ENCODE measurements at regions not wholly inside any gene's neighbourhood (a gene's known extent, or its start where the extent isn't known, plus 50 kb on each side); places are given as distances from the start of the nearest gene placed in this dataset.

DNA sequence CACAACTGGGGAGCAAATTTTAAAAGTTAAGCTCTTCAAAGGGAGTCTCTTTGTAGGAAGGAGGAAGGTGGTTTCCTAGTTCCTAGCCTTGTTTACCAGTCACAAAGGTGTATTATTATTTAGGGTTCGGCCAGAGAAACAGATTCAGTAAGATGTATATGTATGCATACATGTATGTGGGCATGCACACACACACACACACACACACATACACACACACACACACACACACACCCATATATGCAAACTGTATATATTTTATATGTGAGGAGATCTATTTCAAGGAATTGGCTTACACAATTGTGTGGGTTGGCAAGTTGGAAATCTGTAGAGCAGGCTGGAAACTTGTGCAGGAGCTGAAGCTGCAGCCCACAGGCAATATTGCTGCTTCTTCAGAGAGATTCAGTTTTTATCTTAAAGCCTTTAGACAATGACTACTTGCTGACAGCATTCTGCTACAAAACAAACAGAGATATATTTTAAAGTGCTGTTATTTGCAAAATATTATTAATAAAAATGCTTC, 75.3 kb upstream of the DNAH5 start:
- H3K27me3 ChIP-seq (ENCODE audit: control insufficient read depth in 4 of 4, insufficient read depth in 4 of 4, low read length in 3 of 4) = no peaks in the 10 kb centered on the region
- H3K4me3 ChIP-seq (ENCODE audit: low read depth in 1 of 3, low read length in 3 of 3) = no peak overlapping the region
- no peak overlapping the region for H3K27ac ChIP-seq (ENCODE audit: low read depth in 1 of 2, low read length in 2 of 2)
- H3K4me1 ChIP-seq (ENCODE audit: control insufficient read depth in 4 of 4, insufficient read depth in 4 of 4, low read length in 3 of 4) = peaks cover 0 to 8% (median 0%) of the 10 kb centered on the region in 4 donors
- WGBS = 88% methylated on average over 1 of the region's 1 CpG
- DNase-seq (ENCODE audit: low spot score) = no peak
- H3K9me3 ChIP-seq (ENCODE audit: control insufficient read depth in 4 of 4, low read length in 3 of 4) = no peaks in the 10 kb centered on the region
- TF ChIP-seq MAX (IDR thresholded peaks at IDR 0.05) (no peak), YY1 (IDR thresholded peaks at IDR 0.05) (no peak), FOXA1 (IDR thresholded peaks at IDR 0.05) (no peak), CTCF (IDR thresholded peaks at IDR 0.05; ENCODE audit: low read depth, low read length, missing input control) (no peak), HNF4G (IDR thresholded peaks at IDR 0.05) (no peak), RXRA (IDR thresholded peaks at IDR 0.05) (no peak), FOXA2 (IDR thresholded peaks at IDR 0.05) (no peak), ATF3 (IDR thresholded peaks at IDR 0.05) (no peak)
- no peak overlapping the region for H3K9ac ChIP-seq (ENCODE audit: low read depth in 1 of 2, low read length in 2 of 2)
- no peaks in the 10 kb centered on the region for H3K36me3 ChIP-seq (ENCODE audit: control insufficient read depth in 4 of 4, insufficient read depth in 3 of 4, low read depth in 1 of 4, low read length in 3 of 4)

GRCh38 chr5:14017904-14018303, 73.4 kb upstream of the DNAH5 start:
- H3K4me1 ChIP-seq (ENCODE audit: control insufficient read depth in 4 of 4, insufficient read depth in 4 of 4, low read length in 3 of 4) = peaks cover 0 to 8% (median 0%) of the 10 kb centered on the region in 4 donors
- 74% methylated on average over 8 of the region's 8 CpGs for WGBS
- no peak overlapping the region for H3K9ac ChIP-seq (ENCODE audit: low read depth in 1 of 2, low read length in 2 of 2)
- no peaks in the 10 kb centered on the region for H3K9me3 ChIP-seq (ENCODE audit: control insufficient read depth in 4 of 4, low read length in 3 of 4)
- no peak for DNase-seq (ENCODE audit: low spot score)
- no peaks in the 10 kb centered on the region for H3K27me3 ChIP-seq (ENCODE audit: control insufficient read depth in 4 of 4, insufficient read depth in 4 of 4, low read length in 3 of 4)
- TF ChIP-seq MAX (IDR thresholded peaks at IDR 0.05) (no peak), NR2F2 (IDR thresholded peaks at IDR 0.05) (no peak), JUND (IDR thresholded peaks at IDR 0.05) (no peak), FOXA1 (IDR thresholded peaks at IDR 0.05) (no peak), SP1 (IDR thresholded peaks at IDR 0.05) (no peak), RAD21 (IDR thresholded peaks at IDR 0.05) (no peak), EGR1 (IDR thresholded peaks at IDR 0.05; ENCODE audit: low read depth in 2 of 2) (no peak), REST (IDR thresholded peaks at IDR 0.05) (no peak), TAF1 (conservative IDR thresholded peaks at IDR 0.05) (no peak), RXRA (IDR thresholded peaks at IDR 0.05) (no peak), GABPA (IDR thresholded peaks at IDR 0.05 in 1 of 2, conservative IDR thresholded peaks at IDR 0.05 in 1 of 2) (no peak), YY1 (IDR thresholded peaks at IDR 0.05) (no peak), FOXA2 (IDR thresholded peaks at IDR 0.05) (no peak), ATF3 (IDR thresholded peaks at IDR 0.05) (no peak), ZBTB33 (IDR thresholded peaks at IDR 0.05) (no peak), CTCF (IDR thresholded peaks at IDR 0.05; ENCODE audit: low read depth, low read length, missing input control) (no peak), HNF4A (conservative IDR thresholded peaks at IDR 0.05) (no peak), HNF4G (IDR thresholded peaks at IDR 0.05) (no peak)
- H3K27ac ChIP-seq (ENCODE audit: low read depth in 1 of 2, low read length in 2 of 2) = no peak overlapping the region
- H3K4me3 ChIP-seq (ENCODE audit: low read depth in 1 of 3, low read length in 3 of 3) = no peak overlapping the region
- H3K36me3 ChIP-seq (ENCODE audit: control insufficient read depth in 4 of 4, insufficient read depth in 3 of 4, low read depth in 1 of 4, low read length in 3 of 4) = no peaks in the 10 kb centered on the region
